Subcutaneous abdominal adipose tissue (tissue), 5 donors: ENCODE measurements at regions not wholly inside any gene's neighbourhood (a gene's known extent, or its start where the extent isn't known, plus 50 kb on each side); places are given as distances from the start of the nearest gene placed in this dataset.
A peak's percentile ranks its signal among the peaks of the same experiment; 100 is the strongest.

Experiments
- H3K27ac ChIP-seq: one replicate; pipeline ENCODE4 v1.7.0; 2013; ENCODE audit warnings: low read depth, mild to moderate bottlenecking, inconsistent platforms, low read length, moderate library complexity
- H3K27me3 ChIP-seq, 5 donors: one replicate each; pipeline ENCODE4 v1.7.0; 2013; ENCODE audit warnings: low read length in 5 of 5, inconsistent platforms in 1 of 5; ENCODE audit not compliant: control insufficient read depth in 5 of 5, insufficient read depth in 4 of 5
- H3K36me3 ChIP-seq, 5 donors: one replicate each; pipeline ENCODE4 v1.7.0; 2013; ENCODE audit warnings: low read length in 5 of 5; ENCODE audit not compliant: control insufficient read depth in 5 of 5, insufficient read depth in 5 of 5
- H3K4me1 ChIP-seq, 5 donors: one replicate each; pipeline ENCODE4 v1.7.0; 2013; ENCODE audit warnings: low read length in 5 of 5, mild to moderate bottlenecking in 3 of 5, moderate library complexity in 1 of 5; ENCODE audit not compliant: control insufficient read depth in 5 of 5, insufficient read depth in 5 of 5
- H3K4me3 ChIP-seq, 5 donors: one replicate each; pipeline ENCODE4 v1.7.0; 2013; ENCODE audit warnings: low read length in 5 of 5, low read depth in 1 of 5
- H3K9ac ChIP-seq, 5 donors: one replicate each; pipeline ENCODE4 v1.7.0; 2013; ENCODE audit warnings: low read length in 5 of 5, mild to moderate bottlenecking in 4 of 5, moderate library complexity in 3 of 5
- H3K9me3 ChIP-seq, 5 donors: one replicate each; pipeline ENCODE4 v1.7.0; 2013; ENCODE audit warnings: low read length in 5 of 5; ENCODE audit not compliant: control insufficient read depth in 5 of 5
- donor health status: healthy.
- donor health status: healthy.
- donor health status: healthy.
- donor health status: healthy.
- donor health status: healthy.

DNA sequence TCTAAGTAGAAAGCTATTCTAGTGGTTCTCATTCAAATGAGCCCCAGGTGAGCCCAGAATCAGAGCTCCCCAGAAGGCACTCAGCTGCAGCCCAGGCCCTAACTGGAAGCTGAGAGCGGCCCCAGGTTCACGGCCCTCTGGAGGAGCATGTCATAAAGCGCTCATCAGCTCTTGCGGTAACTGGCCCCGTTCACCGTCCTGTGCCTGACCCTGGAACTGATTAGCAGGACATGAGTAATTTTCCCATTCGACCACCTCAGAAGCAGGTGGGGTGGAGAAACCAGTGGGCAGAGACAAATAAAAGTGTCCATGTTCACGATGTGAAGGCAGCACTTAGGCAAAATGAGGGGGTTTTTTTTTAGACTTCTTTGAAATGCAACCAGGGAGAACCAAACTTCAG is 136.1 kb upstream of the LYZL2 start:
- no peaks in the 10 kb centered on the region for H3K4me1 ChIP-seq
- H3K9me3 ChIP-seq: peaks cover 2 to 14% (median 12%) of the 10 kb centered on the region in 5 donors
- no peaks in the 10 kb centered on the region for H3K36me3 ChIP-seq
- no peak overlapping the region for H3K4me3 ChIP-seq
- H3K27ac ChIP-seq: no peak overlapping the region
- H3K9ac ChIP-seq: no peak overlapping the region
- H3K27me3 ChIP-seq: no peaks in the 10 kb centered on the region

- H3K27me3 ChIP-seq: no peaks in the 10 kb centered on the region
- H3K27ac ChIP-seq: no peak overlapping the region
- H3K9ac ChIP-seq: no peak overlapping the region
- H3K4me3 ChIP-seq: no peak overlapping the region
- no peaks in the 10 kb centered on the region for H3K4me1 ChIP-seq
- peaks cover 0 to 9% (median 7%) of the 10 kb centered on the region in 5 donors for H3K9me3 ChIP-seq
- H3K36me3 ChIP-seq: no peaks in the 10 kb centered on the region
Measured at GRCh38 chr10:30765022-30765615, 135.6 kb upstream of the LYZL2 start.

GRCh38 chr10:30763918-30764317 is 134.4 kb upstream of the LYZL2 start:
- Histone ChIP-seq H3K27ac (no peak overlapping the region), H3K9ac (no peak overlapping the region), H3K4me3 (no peak overlapping the region), H3K27me3 (no peaks in the 10 kb centered on the region), H3K4me1 (no peaks in the 10 kb centered on the region), H3K36me3 (no peaks in the 10 kb centered on the region), H3K9me3 (peaks cover 0 to 5% (median 0%) of the 10 kb centered on the region in 5 donors)

GRCh38 chr10:30762620-30763019 is 133.1 kb upstream of the LYZL2 start:
- no peaks in the 10 kb centered on the region for H3K36me3 ChIP-seq
- peaks cover 0 to 5% (median 0%) of the 10 kb centered on the region in 5 donors for H3K9me3 ChIP-seq
- H3K4me3 ChIP-seq: no peak overlapping the region
- H3K9ac ChIP-seq: no peak overlapping the region
- no peak overlapping the region for H3K27ac ChIP-seq
- H3K4me1 ChIP-seq: no peaks in the 10 kb centered on the region
- H3K27me3 ChIP-seq: no peaks in the 10 kb centered on the region

DNA sequence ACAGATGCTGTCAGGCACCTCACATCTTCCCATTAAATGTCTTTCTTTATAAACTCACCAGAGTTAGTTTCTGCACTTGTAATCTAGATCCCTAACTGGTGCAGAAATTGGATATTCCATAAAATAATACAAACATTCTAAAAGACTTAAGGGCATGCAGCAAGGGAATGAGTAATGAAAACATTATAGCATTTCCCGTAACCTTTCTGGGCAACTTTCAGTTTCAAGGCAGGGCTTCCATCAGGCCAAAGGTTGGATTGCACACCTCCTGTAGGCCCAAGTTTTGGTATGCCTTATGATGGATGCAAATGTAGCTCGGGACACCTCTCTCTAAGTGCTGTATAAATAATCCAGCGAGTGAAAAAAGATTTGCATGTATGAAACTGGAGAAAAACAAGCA is 129.9 kb upstream of the LYZL2 start:
- Histone ChIP-seq H3K9ac (no peak overlapping the region), H3K27me3 (no peaks in the 10 kb centered on the region), H3K4me3 (no peak overlapping the region), H3K27ac (no peak overlapping the region), H3K36me3 (no peaks in the 10 kb centered on the region), H3K9me3 (peaks cover 0 to 5% (median 0%) of the 10 kb centered on the region in 5 donors), H3K4me1 (peaks cover 0 to 6% (median 4%) of the 10 kb centered on the region in 5 donors)

DNA sequence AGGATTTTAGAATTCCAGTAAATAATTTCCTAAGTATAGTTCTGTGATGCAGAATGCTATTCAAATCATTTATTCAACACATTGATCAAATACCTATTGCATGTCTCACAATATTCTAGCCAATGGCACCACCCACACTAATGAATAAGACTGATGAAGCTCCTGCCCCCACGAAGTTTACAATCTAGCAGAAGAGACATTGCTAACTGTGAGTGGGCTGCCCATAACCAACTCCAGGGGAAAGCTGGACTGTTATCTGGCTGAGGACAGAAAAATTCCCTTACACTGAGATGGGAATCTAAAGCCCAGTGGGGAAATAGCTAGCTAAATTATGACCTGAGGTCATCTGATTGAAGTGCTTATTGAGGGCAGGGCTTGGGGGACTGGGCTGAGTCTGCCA is 128.8 kb upstream of the LYZL2 start:
- H3K9ac ChIP-seq: no peak overlapping the region
- H3K27ac ChIP-seq: no peak overlapping the region
- no peak overlapping the region for H3K4me3 ChIP-seq
- H3K36me3 ChIP-seq: no peaks in the 10 kb centered on the region
- peaks cover 0 to 5% (median 0%) of the 10 kb centered on the region in 5 donors for H3K9me3 ChIP-seq
- H3K27me3 ChIP-seq: no peaks in the 10 kb centered on the region
- peaks cover 0 to 6% (median 4%) of the 10 kb centered on the region in 5 donors for H3K4me1 ChIP-seq

- Histone ChIP-seq H3K4me1 (peaks cover 0 to 15% (median 10%) of the 10 kb centered on the region in 5 donors), H3K27me3 (no peaks in the 10 kb centered on the region), H3K27ac (no peak overlapping the region)
Measured at GRCh38 chr10:30756896-30757295, 127.3 kb upstream of the LYZL2 start.

DNA sequence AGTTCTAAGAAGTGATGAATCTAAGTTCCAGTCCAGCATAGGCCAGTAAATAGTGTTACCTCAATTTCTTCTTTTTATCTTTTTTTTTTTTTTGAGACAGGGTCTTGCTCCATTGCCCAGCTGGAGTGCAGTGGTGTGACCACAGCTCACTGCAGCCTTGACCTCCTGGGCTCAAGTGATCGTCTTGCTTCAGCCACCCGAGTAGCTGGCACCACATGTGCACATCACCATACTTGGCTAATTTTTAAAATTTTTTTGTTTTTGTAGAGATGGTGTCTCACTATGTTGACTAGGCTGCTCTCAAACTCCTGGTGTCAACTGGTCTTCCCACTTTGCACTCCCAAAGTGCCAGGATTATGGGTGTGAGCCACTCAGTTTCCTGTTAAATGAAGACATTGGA is 126.6 kb upstream of the LYZL2 start:
- Histone ChIP-seq H3K27ac (no peak overlapping the region), H3K4me1 (peaks cover under 1 to 22% (median 10%) of the 10 kb centered on the region in 5 donors), H3K9me3 (peaks cover 0 to 1% (median 0%) of the 10 kb centered on the region in 5 donors), H3K27me3 (no peaks in the 10 kb centered on the region), H3K9ac (no peak overlapping the region), H3K4me3 (no peak overlapping the region), H3K36me3 (no peaks in the 10 kb centered on the region)

More at GRCh38 chr10:30756896-30757295, 127.3 kb upstream of the LYZL2 start:
- no peak overlapping the region for H3K4me3 ChIP-seq
- no peak overlapping the region for H3K9ac ChIP-seq
- H3K9me3 ChIP-seq: peaks cover 0 to 5% (median 0%) of the 10 kb centered on the region in 5 donors
- H3K36me3 ChIP-seq: no peaks in the 10 kb centered on the region

GRCh38 chr10:30755441-30755953 is 125.9 kb upstream of the LYZL2 start:
- H3K27me3 ChIP-seq: peaks cover 0 to 3% (median 0%) of the 10 kb centered on the region in 5 donors
- H3K4me3 ChIP-seq: peak overlapping the region in 1 of 5 donors; percentile 1
- H3K9me3 ChIP-seq: no peaks in the 10 kb centered on the region
- H3K36me3 ChIP-seq: no peaks in the 10 kb centered on the region
- no peak overlapping the region for H3K27ac ChIP-seq
- peaks cover 2 to 27% (median 10%) of the 10 kb centered on the region in 5 donors for H3K4me1 ChIP-seq
- H3K9ac ChIP-seq: no peak overlapping the region

DNA sequence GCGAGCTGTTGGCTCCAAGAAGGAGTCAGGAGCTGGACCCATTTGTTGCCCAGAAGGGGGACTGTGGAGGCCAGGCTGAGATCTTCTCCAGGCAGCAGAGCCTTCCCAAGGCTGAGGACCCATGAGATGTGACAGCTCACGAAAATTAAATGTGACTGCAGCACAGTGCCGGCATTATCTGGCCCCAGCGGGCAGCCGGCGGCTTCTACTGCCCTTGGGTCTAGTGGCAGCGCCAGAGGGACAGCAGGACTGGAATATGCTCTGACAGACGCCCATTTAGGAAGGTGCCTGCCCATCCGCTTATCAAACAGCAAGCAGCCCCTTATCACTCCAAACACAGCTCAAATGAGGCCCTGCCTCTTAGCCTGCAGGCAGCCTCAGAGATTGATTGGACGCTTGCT is 122.9 kb upstream of the LYZL2 start:
- Histone ChIP-seq H3K9me3 (no peaks in the 10 kb centered on the region), H3K9ac (no peak overlapping the region), H3K27ac (no peak overlapping the region), H3K36me3 (no peaks in the 10 kb centered on the region), H3K4me1 (peaks cover 2 to 27% (median 10%) of the 10 kb centered on the region in 5 donors), H3K27me3 (peaks cover 0 to 3% (median 0%) of the 10 kb centered on the region in 5 donors), H3K4me3 (peak overlapping the region in 1 of 5 donors; percentile 23)
